HG03064 (cell line): ENCODE measurements at regions not wholly inside any gene's neighbourhood (a gene's known extent, or its start where the extent isn't known, plus 50 kb on each side); places are given as distances from the start of the nearest gene placed in this dataset.
"Not testable (repeated sequence)": the region's sequence is repeated elsewhere in the genome, so short reads cannot be mapped to it uniquely, and the experiment has no call there.

Experiments used
- ATAC-seq: cut with Tn5 transposase; IDR thresholded peaks from one replicate; pipeline ENCODE4 v1.9.1; 2021; ENCODE audit warnings: low read depth; ENCODE audit not compliant: unreplicated experiment

GRCh38 chr22:48303369-48303725 lies 1524.3 kb downstream of the BRD1 start:
- ATAC-seq, result no peak

GRCh38 chr22:48302657-48303368 lies 1524.9 kb downstream of the BRD1 start:
- no peak for ATAC-seq

- no peak for ATAC-seq
Observed at GRCh38 chr22:48301908-48302307, 1525.8 kb downstream of the BRD1 start.

GRCh38 chr22:48301421-48301820 lies 1526.3 kb downstream of the BRD1 start:
- ATAC-seq, result no peak

GRCh38 chr22:48300877-48301276 lies 1526.8 kb downstream of the BRD1 start:
- no peak for ATAC-seq

GRCh38 chr22:48299801-48300200 lies 1527.9 kb downstream of the BRD1 start:
- no peak for ATAC-seq

- no peak for ATAC-seq
Observed at GRCh38 chr22:48299124-48299523, 1528.5 kb downstream of the BRD1 start.

- no peak for ATAC-seq
Observed at GRCh38 chr22:48297296-48297695, 1530.4 kb downstream of the BRD1 start.

- not testable (repeated sequence) for ATAC-seq
Observed at GRCh38 chr22:48289954-48290353, 1527.5 kb downstream of the TBC1D22A start.

- ATAC-seq, result no peak
Observed at GRCh38 chr22:48288376-48288940, 1526.0 kb downstream of the TBC1D22A start.

GRCh38 chr22:48287031-48287430 lies 1524.6 kb downstream of the TBC1D22A start:
- ATAC-seq, result no peak

GRCh38 chr22:48284671-48285070 lies 1522.2 kb downstream of the TBC1D22A start:
- ATAC-seq, result no peak

- no peak for ATAC-seq
Observed at GRCh38 chr22:48282804-48283203, 1520.4 kb downstream of the TBC1D22A start.

GRCh38 chr22:48279461-48279756 lies 1517.0 kb downstream of the TBC1D22A start:
- ATAC-seq, result no peak

- no peak for ATAC-seq
Observed at GRCh38 chr22:48278620-48279460, 1516.4 kb downstream of the TBC1D22A start.

- no peak for ATAC-seq
Observed at GRCh38 chr22:48277868-48278581, 1515.6 kb downstream of the TBC1D22A start.

- no peak for ATAC-seq
Observed at GRCh38 chr22:48276994-48277867, 1514.8 kb downstream of the TBC1D22A start.

- ATAC-seq, result no peak
Observed at GRCh38 chr22:48275412-48275811, 1513.0 kb downstream of the TBC1D22A start.

GRCh38 chr22:48270731-48271130 lies 1508.3 kb downstream of the TBC1D22A start:
- ATAC-seq, result no peak
